ENCODE measurements at regions not wholly inside any gene's neighbourhood (a gene's known extent, or its start where the extent isn't known, plus 50 kb on each side); places are given as distances from the start of the nearest gene placed in this dataset.

- no peak for TF ChIP-seq CTCF (IDR thresholded peaks at IDR 0.05; ENCODE audit: low read depth, low read length)
- no peak for DNase-seq (ENCODE audit: extremely low read depth, low read depth)
Observed at GRCh38 chr18:980586-980985, 75.9 kb downstream of the ADCYAP1 start.

GRCh38 chr18:984004-984403 is 79.3 kb downstream of the ADCYAP1 start:
- no peak for TF ChIP-seq CTCF (IDR thresholded peaks at IDR 0.05; ENCODE audit: low read depth, low read length)
- no peak for DNase-seq (ENCODE audit: extremely low read depth, low read depth)

- no peak for DNase-seq (ENCODE audit: extremely low read depth, low read depth)
- no peak for TF ChIP-seq CTCF (IDR thresholded peaks at IDR 0.05; ENCODE audit: low read depth, low read length)
Observed at GRCh38 chr18:985212-985661, 80.6 kb downstream of the ADCYAP1 start.

GRCh38 chr18:986051-986450 is 81.4 kb downstream of the ADCYAP1 start:
- DNase-seq (ENCODE audit: extremely low read depth, low read depth) = no peak

GRCh38 chr18:986552-986951 is 81.9 kb downstream of the ADCYAP1 start:
- no peak for TF ChIP-seq CTCF (IDR thresholded peaks at IDR 0.05; ENCODE audit: low read depth, low read length)
- DNase-seq (ENCODE audit: extremely low read depth, low read depth) = no peak

More at GRCh38 chr18:986051-986450, 81.4 kb downstream of the ADCYAP1 start:
- TF ChIP-seq CTCF (IDR thresholded peaks at IDR 0.05; ENCODE audit: low read depth, low read length) = no peak

GRCh38 chr18:987325-988186 is 82.9 kb downstream of the ADCYAP1 start:
- no peak for DNase-seq (ENCODE audit: extremely low read depth, low read depth)
- no peak for TF ChIP-seq CTCF (IDR thresholded peaks at IDR 0.05; ENCODE audit: low read depth, low read length)

- no peak for DNase-seq (ENCODE audit: extremely low read depth, low read depth)
- no peak for TF ChIP-seq CTCF (IDR thresholded peaks at IDR 0.05; ENCODE audit: low read depth, low read length)
Observed at GRCh38 chr18:989425-989824, 84.8 kb downstream of the ADCYAP1 start.

Data from AG09319 (cell line).